ENCODE measurements at regions not wholly inside any gene's neighbourhood (a gene's known extent, or its start where the extent isn't known, plus 50 kb on each side); places are given as distances from the start of the nearest gene placed in this dataset.
"Not testable (repeated sequence)": the region's sequence is repeated elsewhere in the genome, so short reads cannot be mapped to it uniquely, and the experiment has no call there.

DNA sequence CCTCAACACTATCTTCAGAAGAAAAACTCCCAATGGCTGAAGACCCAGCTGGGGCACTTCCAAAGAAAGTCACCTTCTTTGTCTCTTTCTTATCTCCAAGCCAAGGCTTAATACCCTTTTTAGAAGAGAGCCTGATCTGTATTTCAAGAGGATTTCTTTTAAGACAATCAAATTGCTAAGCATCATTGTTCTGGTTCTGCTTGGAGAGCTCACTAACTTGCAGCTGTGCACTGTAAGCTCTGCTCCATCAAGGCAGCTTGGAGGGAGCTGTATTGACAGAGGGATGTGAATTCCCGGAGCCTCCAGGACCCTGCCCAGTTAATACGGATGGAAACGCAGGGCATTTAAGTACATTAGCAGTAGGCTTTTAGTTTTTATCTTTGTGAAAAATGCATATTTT lies 253.1 kb downstream of the TDRD15 start:
- Histone ChIP-seq H3K4me1 (ENCODE audit: control insufficient read depth, insufficient read depth, low read length) (no peaks in the 10 kb centered on the region), H3K9me3 (ENCODE audit: control insufficient read depth, insufficient read depth, low read depth, low read length) (no peaks in the 10 kb centered on the region), H3K4me3 (ENCODE audit: low read depth, low read length) (no peak overlapping the region), H3K27ac (ENCODE audit: extremely low read depth, low read depth, low read length) (no peak overlapping the region), H3K36me3 (ENCODE audit: control insufficient read depth in 2 of 2, insufficient read depth in 1 of 2, low read length in 2 of 2) (no peaks in the 10 kb centered on the region)
- POLR2A ChIA-PET: no interaction called here
- TF ChIP-seq ZBTB17 (tag by site-specific recombination; IDR thresholded peaks at IDR 0.05) (no peak), ZNF423 (tag by site-specific recombination; IDR thresholded peaks at IDR 0.05) (no peak), MEIS1 (CRISPR knock-in tag; IDR thresholded peaks at IDR 0.05; ENCODE audit: borderline replicate concordance) (no peak), ZNF654 (tag by site-specific recombination; IDR thresholded peaks at IDR 0.05; ENCODE audit: low read depth) (no peak), ZNF600 (tag by site-specific recombination; IDR thresholded peaks at IDR 0.05) (no peak), ZNF335 (tag by site-specific recombination; conservative IDR thresholded peaks at IDR 0.05) (no peak), ZNF174 (tag by site-specific recombination; IDR thresholded peaks at IDR 0.05) (no peak), ZNF140 (tag by site-specific recombination; IDR thresholded peaks at IDR 0.05) (no peak)
- CTCF ChIA-PET: no interaction called here

- TF ChIP-seq ZNF391 (tag by site-specific recombination; IDR thresholded peaks at IDR 0.05; ENCODE audit: borderline replicate concordance, low read depth): no peak
- TF ChIP-seq RBAK (tag by site-specific recombination; IDR thresholded peaks at IDR 0.05): no peak
- TF ChIP-seq ZNF292 (tag by site-specific recombination; IDR thresholded peaks at IDR 0.05; ENCODE audit: borderline replicate concordance, low read depth): no peak
- TF ChIP-seq ZNF140 (tag by site-specific recombination; IDR thresholded peaks at IDR 0.05): no peak
- TF ChIP-seq ZNF677 (tag by site-specific recombination; IDR thresholded peaks at IDR 0.05): no peak
- no peak for TF ChIP-seq ZSCAN30 (tag by site-specific recombination; IDR thresholded peaks at IDR 0.05)
- no peak for TF ChIP-seq ZNF561 (tag by site-specific recombination; IDR thresholded peaks at IDR 0.05; ENCODE audit: borderline replicate concordance)
- TF ChIP-seq, protein P1, sequence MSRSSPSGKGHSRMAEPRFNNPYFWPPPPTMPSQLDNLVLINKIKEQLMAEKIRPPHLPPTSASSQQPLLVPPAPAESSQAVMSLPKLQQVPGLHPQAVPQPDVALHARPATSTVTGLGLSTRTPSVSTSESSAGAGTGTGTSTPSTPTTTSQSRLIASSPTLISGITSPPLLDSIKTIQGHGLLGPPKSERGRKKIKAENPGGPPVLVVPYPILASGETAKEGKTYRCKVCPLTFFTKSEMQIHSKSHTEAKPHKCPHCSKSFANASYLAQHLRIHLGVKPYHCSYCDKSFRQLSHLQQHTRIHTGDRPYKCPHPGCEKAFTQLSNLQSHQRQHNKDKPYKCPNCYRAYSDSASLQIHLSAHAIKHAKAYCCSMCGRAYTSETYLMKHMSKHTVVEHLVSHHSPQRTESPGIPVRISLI (tag by site-specific recombination; IDR thresholded peaks at IDR 0.05): no peak
- TF ChIP-seq, protein P2, sequence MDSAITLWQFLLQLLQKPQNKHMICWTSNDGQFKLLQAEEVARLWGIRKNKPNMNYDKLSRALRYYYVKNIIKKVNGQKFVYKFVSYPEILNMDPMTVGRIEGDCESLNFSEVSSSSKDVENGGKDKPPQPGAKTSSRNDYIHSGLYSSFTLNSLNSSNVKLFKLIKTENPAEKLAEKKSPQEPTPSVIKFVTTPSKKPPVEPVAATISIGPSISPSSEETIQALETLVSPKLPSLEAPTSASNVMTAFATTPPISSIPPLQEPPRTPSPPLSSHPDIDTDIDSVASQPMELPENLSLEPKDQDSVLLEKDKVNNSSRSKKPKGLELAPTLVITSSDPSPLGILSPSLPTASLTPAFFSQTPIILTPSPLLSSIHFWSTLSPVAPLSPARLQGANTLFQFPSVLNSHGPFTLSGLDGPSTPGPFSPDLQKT (IDR thresholded peaks at IDR 0.05; ENCODE audit: borderline replicate concordance, low read depth, low read length): no peak
- no peak for TF ChIP-seq ZNF624 (tag by site-specific recombination; IDR thresholded peaks at IDR 0.05)
- TF ChIP-seq KLF1 (tag by site-specific recombination; IDR thresholded peaks at IDR 0.05): no peak
- no peak for TF ChIP-seq ZNF664 (tag by site-specific recombination; IDR thresholded peaks at IDR 0.05)
- no peak for TF ChIP-seq ZBTB7A (tag by site-specific recombination; IDR thresholded peaks at IDR 0.05; ENCODE audit: low read depth)
- no peak for TF ChIP-seq OSR2 (tag by site-specific recombination; IDR thresholded peaks at IDR 0.05)
- no peak for TF ChIP-seq SCRT1 (tag by site-specific recombination; IDR thresholded peaks at IDR 0.05; ENCODE audit: borderline replicate concordance)
- TF ChIP-seq, protein P3, sequence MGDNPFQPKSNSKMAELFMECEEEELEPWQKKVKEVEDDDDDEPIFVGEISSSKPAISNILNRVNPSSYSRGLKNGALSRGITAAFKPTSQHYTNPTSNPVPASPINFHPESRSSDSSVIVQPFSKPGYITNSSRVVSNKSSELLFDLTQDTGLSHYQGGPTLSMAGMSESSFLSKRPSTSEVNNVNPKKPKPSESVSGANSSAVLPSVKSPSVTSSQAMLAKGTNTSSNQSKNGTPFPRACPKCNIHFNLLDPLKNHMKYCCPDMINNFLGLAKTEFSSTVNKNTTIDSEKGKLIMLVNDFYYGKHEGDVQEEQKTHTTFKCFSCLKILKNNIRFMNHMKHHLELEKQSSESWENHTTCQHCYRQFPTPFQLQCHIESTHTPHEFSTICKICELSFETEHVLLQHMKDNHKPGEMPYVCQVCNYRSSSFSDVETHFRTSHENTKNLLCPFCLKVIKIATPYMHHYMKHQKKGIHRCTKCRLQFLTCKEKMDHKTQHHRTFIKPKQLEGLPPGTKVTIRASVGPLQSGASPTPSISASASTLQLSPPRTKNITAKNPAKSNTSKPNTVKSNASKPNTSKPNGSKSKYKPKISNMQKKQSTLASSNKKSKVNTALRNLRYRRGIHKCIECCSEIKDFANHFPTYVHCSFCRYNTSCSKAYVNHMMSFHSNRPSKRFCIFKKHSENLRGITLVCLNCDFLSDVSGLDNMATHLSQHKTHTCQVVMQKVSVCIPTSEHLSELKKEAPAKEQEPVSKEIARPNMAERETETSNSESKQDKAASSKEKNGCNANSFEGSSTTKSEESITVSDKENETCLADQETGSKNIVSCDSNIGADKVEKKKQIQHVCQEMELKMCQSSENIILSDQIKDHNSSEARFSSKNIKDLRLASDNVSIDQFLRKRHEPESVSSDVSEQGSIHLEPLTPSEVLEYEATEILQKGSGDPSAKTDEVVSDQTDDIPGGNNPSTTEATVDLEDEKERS (tag by site-specific recombination; IDR thresholded peaks at IDR 0.05): no peak
- TF ChIP-seq, protein P4, sequence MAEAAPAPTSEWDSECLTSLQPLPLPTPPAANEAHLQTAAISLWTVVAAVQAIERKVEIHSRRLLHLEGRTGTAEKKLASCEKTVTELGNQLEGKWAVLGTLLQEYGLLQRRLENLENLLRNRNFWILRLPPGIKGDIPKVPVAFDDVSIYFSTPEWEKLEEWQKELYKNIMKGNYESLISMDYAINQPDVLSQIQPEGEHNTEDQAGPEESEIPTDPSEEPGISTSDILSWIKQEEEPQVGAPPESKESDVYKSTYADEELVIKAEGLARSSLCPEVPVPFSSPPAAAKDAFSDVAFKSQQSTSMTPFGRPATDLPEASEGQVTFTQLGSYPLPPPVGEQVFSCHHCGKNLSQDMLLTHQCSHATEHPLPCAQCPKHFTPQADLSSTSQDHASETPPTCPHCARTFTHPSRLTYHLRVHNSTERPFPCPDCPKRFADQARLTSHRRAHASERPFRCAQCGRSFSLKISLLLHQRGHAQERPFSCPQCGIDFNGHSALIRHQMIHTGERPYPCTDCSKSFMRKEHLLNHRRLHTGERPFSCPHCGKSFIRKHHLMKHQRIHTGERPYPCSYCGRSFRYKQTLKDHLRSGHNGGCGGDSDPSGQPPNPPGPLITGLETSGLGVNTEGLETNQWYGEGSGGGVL (tag by site-specific recombination; IDR thresholded peaks at IDR 0.05): no peak
- TF ChIP-seq ZNF266 (tag by site-specific recombination; IDR thresholded peaks at IDR 0.05; ENCODE audit: low read depth): no peak
- TF ChIP-seq REPIN1 (tag by site-specific recombination; IDR thresholded peaks at IDR 0.05; ENCODE audit: low read depth): no peak
- no peak for TF ChIP-seq ZNF37A (tag by site-specific recombination; IDR thresholded peaks at IDR 0.05)
- H3K9me3 ChIP-seq (ENCODE audit: control insufficient read depth, insufficient read depth, low read depth, low read length): no peaks in the 10 kb centered on the region
- H3K4me1 ChIP-seq (ENCODE audit: control insufficient read depth, insufficient read depth, low read length): no peaks in the 10 kb centered on the region
- H3K36me3 ChIP-seq (ENCODE audit: control insufficient read depth in 2 of 2, insufficient read depth in 1 of 2, low read length in 2 of 2): no peaks in the 10 kb centered on the region
- no peak overlapping the region for H3K27ac ChIP-seq (ENCODE audit: extremely low read depth, low read depth, low read length)
- CTCF ChIA-PET: no interaction called here
- POLR2A ChIA-PET: no interaction called here
- no peak overlapping the region for H3K4me3 ChIP-seq (ENCODE audit: low read depth, low read length)
These were observed 255.4 kb downstream of the TDRD15 start for GRCh38 chr2:21379140-21379539.

- H3K4me3 ChIP-seq (ENCODE audit: low read depth, low read length); H3K9me3 ChIP-seq (ENCODE audit: control insufficient read depth, insufficient read depth, low read depth, low read length); H3K36me3 ChIP-seq (ENCODE audit: control insufficient read depth in 2 of 2, insufficient read depth in 1 of 2, low read length in 2 of 2); POLR2A ChIA-PET; CTCF ChIA-PET; H3K4me1 ChIP-seq (ENCODE audit: control insufficient read depth, insufficient read depth, low read length); H3K27ac ChIP-seq (ENCODE audit: extremely low read depth, low read depth, low read length): not testable (repeated sequence)
These were observed 255.9 kb downstream of the TDRD15 start for GRCh38 chr2:21379668-21380067.

Data from HEK293 (cell line).